ENCODE measurements at regions not wholly inside any gene's neighbourhood (a gene's known extent, or its start where the extent isn't known, plus 50 kb on each side); places are given as distances from the start of the nearest gene placed in this dataset.

DNA sequence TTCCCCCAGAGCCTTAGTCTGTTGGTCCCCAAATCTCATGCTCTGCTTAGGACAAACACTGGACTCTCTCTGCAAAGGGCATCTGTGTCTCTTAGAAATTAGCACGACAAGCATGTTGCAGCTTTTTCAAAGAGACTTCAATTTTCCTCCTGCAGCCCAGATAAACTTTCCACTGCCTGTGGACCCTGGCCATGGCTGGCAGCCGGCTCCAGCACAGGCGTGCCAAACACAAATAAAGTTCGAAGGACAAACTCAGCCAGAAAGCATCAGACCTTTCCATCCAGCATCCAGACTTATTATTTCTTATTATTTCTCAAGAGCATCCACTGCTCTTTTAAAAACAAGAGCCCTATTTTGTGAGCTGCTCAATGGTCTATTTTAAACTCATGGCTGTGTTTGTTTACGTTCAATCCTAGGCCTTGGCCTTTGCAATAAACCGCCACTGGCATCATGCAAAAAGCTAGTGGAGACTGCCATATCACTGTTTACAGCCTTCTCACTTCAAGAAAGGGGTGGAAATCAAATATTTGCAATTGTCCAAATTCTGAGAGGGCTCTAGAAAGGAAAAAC lies 300.8 kb downstream of the BCL11A start:
- no peak overlapping the region for H3K4me3 ChIP-seq (ENCODE audit: low read depth, low read length)
- Mint-ChIP-seq H3K9me3 (no peaks in the 10 kb centered on the region), H3K4me1 (no peaks in the 10 kb centered on the region), H3K27ac (no peak overlapping the region), H3K36me3 (no peaks in the 10 kb centered on the region), H3K4me3 (no peak overlapping the region), H3K27me3 (no peaks in the 10 kb centered on the region)
- no peaks in the 10 kb centered on the region for H3K9me3 ChIP-seq (ENCODE audit: control insufficient read depth in 2 of 2, low read length in 2 of 2)
- H3K27ac ChIP-seq (ENCODE audit: insufficient read depth, low read length, poor library complexity, severe bottlenecking): no peak overlapping the region
- ATAC-seq (ENCODE audit: low read depth in 2 of 2): no peak
- no peak for DNase-seq
- H3K4me1 ChIP-seq (ENCODE audit: control insufficient read depth, insufficient read depth, low read length, poor library complexity, severe bottlenecking): no peaks in the 10 kb centered on the region
- H3K27me3 ChIP-seq (ENCODE audit: control insufficient read depth, insufficient read depth, low read length): no peaks in the 10 kb centered on the region
- no peaks in the 10 kb centered on the region for H3K36me3 ChIP-seq (ENCODE audit: control insufficient read depth, insufficient read depth, low read length)

DNA sequence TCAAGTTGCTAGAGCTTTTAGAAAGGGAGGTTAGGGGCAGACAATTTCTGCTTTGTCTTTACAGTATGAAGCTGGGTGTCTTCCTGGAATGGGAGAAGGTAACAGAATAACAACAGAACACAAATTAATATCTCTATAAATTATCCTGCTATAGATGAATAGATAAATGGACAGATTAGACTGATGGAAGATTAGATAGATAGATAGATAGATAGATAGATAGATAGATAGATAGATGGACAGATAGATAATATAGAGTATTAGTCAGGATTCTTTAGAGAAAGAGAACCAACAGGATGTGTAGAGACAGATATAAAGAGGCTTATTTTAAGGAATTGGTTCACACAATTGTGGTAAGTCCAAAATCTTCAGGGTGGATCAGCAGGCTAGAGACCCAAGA lies 302.2 kb downstream of the BCL11A start:
- Mint-ChIP-seq H3K4me1 (no peaks in the 10 kb centered on the region), H3K36me3 (no peaks in the 10 kb centered on the region), H3K27me3 (no peaks in the 10 kb centered on the region), H3K4me3 (no peak overlapping the region), H3K9me3 (no peaks in the 10 kb centered on the region), H3K27ac (no peak overlapping the region)
- DNase-seq (no peak), ATAC-seq (ENCODE audit: low read depth in 2 of 2) (no peak)
- H3K27me3 ChIP-seq (ENCODE audit: control insufficient read depth, insufficient read depth, low read length): no peaks in the 10 kb centered on the region
- H3K4me3 ChIP-seq (ENCODE audit: low read depth, low read length): no peak overlapping the region
- no peak overlapping the region for H3K27ac ChIP-seq (ENCODE audit: insufficient read depth, low read length, poor library complexity, severe bottlenecking)
- H3K9me3 ChIP-seq (ENCODE audit: control insufficient read depth in 2 of 2, low read length in 2 of 2): no peaks in the 10 kb centered on the region
- H3K36me3 ChIP-seq (ENCODE audit: control insufficient read depth, insufficient read depth, low read length): no peaks in the 10 kb centered on the region
- no peaks in the 10 kb centered on the region for H3K4me1 ChIP-seq (ENCODE audit: control insufficient read depth, insufficient read depth, low read length, poor library complexity, severe bottlenecking)

DNA sequence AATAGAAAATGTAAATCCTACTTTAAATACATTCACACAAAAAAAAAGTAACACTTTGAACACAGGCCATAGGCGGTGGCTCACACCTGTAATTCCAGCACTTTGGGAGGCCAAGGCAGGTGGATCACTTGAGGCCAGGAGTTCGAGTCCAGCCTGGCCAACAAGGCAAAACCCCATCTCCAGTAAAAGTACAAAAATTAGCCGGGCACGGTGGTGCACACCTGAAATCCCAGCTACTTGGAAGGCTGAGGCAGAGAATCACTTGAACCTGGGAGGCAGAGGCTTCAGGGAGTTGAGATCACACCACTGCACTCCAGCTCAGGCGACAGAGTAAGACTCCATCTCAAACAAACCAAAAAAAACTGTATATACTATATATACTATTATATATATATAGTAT lies 303.6 kb downstream of the BCL11A start:
- H3K36me3 ChIP-seq (ENCODE audit: control insufficient read depth, insufficient read depth, low read length): no peaks in the 10 kb centered on the region
- no peaks in the 10 kb centered on the region for H3K36me3 Mint-ChIP-seq
- ATAC-seq (ENCODE audit: low read depth in 2 of 2): no peak
- no peaks in the 10 kb centered on the region for H3K9me3 ChIP-seq (ENCODE audit: control insufficient read depth in 2 of 2, low read length in 2 of 2)
- H3K4me3 Mint-ChIP-seq: no peak overlapping the region
- no peak overlapping the region for H3K4me3 ChIP-seq (ENCODE audit: low read depth, low read length)
- H3K27ac Mint-ChIP-seq: no peak overlapping the region
- peaks cover 0 to 2% (median 0%) of the 10 kb centered on the region in 7 donors for H3K9me3 Mint-ChIP-seq
- H3K4me1 Mint-ChIP-seq: no peaks in the 10 kb centered on the region
- DNase-seq: no peak
- H3K27me3 ChIP-seq (ENCODE audit: control insufficient read depth, insufficient read depth, low read length): no peaks in the 10 kb centered on the region
- no peak overlapping the region for H3K27ac ChIP-seq (ENCODE audit: insufficient read depth, low read length, poor library complexity, severe bottlenecking)
- H3K4me1 ChIP-seq (ENCODE audit: control insufficient read depth, insufficient read depth, low read length, poor library complexity, severe bottlenecking): no peaks in the 10 kb centered on the region
- no peaks in the 10 kb centered on the region for H3K27me3 Mint-ChIP-seq

DNA sequence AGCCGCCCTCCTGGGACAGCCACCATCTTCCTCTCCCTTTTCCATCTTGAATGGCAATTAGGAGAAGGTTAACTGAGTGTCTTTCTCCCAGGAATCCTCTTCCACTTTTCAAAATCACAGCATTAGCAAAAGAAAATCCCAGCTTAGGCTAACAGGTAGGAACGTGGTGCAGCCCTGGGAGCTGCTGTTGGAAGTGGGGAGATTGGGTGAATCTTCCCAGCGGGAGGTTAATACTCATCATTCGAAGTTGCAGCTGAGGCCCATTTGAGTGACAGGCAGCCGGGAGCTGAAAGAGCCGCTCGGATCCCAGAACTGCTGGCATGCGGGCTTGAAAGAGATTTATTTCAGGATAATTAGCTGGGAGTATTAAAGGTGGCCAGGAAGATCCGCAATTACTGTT lies 306.0 kb downstream of the BCL11A start:
- H3K4me1 ChIP-seq (ENCODE audit: control insufficient read depth, insufficient read depth, low read length, poor library complexity, severe bottlenecking): no peaks in the 10 kb centered on the region
- Mint-ChIP-seq H3K36me3 (no peaks in the 10 kb centered on the region), H3K27ac (no peak overlapping the region)

DNA sequence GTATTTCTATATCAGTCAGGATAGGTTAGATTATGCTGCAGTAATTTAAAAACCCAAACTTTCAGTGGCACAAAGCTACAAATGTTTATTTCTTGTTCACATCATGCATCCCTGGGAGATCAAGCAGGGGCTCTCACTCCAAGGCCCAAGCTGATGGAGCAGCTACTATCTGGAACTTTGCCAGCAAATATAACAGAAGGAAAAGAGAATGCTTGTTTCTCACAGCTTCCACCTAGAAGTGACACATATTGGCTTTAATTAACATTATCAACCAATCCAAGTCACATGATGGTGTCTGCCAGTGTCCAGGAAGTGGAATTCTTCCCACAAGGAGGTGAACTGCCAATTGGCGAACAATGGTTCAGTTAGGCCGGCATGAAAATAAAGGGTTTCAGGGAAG lies 306.9 kb downstream of the BCL11A start:
- Histone ChIP-seq H3K4me1 (ENCODE audit: control insufficient read depth, insufficient read depth, low read length, poor library complexity, severe bottlenecking) (no peaks in the 10 kb centered on the region), H3K4me3 (ENCODE audit: low read depth, low read length) (no peak overlapping the region), H3K9me3 (ENCODE audit: control insufficient read depth in 2 of 2, low read length in 2 of 2) (no peaks in the 10 kb centered on the region), H3K27me3 (ENCODE audit: control insufficient read depth, insufficient read depth, low read length) (no peaks in the 10 kb centered on the region), H3K27ac (ENCODE audit: insufficient read depth, low read length, poor library complexity, severe bottlenecking) (no peak overlapping the region), H3K36me3 (ENCODE audit: control insufficient read depth, insufficient read depth, low read length) (no peaks in the 10 kb centered on the region)
- H3K27me3 Mint-ChIP-seq: peaks cover 7% of the 10 kb centered on the region
- no peak overlapping the region for H3K27ac Mint-ChIP-seq
- no peak overlapping the region for H3K4me3 Mint-ChIP-seq
- peaks cover 0 to 8% (median 0%) of the 10 kb centered on the region in 7 donors for H3K9me3 Mint-ChIP-seq
- no peak for ATAC-seq (ENCODE audit: low read depth in 2 of 2)
- DNase-seq: no peak
- no peaks in the 10 kb centered on the region for H3K4me1 Mint-ChIP-seq
- H3K36me3 Mint-ChIP-seq: no peaks in the 10 kb centered on the region

More for the DNA sequence above, 306.0 kb downstream of the BCL11A start:
- H3K9me3 ChIP-seq (ENCODE audit: control insufficient read depth in 2 of 2, low read length in 2 of 2): no peaks in the 10 kb centered on the region
- H3K4me1 Mint-ChIP-seq: no peaks in the 10 kb centered on the region
- DNase-seq (no peak), ATAC-seq (ENCODE audit: low read depth in 2 of 2) (no peak)
- H3K27me3 ChIP-seq (ENCODE audit: control insufficient read depth, insufficient read depth, low read length): no peaks in the 10 kb centered on the region
- H3K9me3 Mint-ChIP-seq: peaks cover 0 to 4% (median 0%) of the 10 kb centered on the region in 7 donors
- H3K4me3 Mint-ChIP-seq: no peak overlapping the region
- H3K27ac ChIP-seq (ENCODE audit: insufficient read depth, low read length, poor library complexity, severe bottlenecking): no peak overlapping the region
- peaks cover 4% of the 10 kb centered on the region for H3K27me3 Mint-ChIP-seq
- no peaks in the 10 kb centered on the region for H3K36me3 ChIP-seq (ENCODE audit: control insufficient read depth, insufficient read depth, low read length)
- H3K4me3 ChIP-seq (ENCODE audit: low read depth, low read length): no peak overlapping the region

DNA sequence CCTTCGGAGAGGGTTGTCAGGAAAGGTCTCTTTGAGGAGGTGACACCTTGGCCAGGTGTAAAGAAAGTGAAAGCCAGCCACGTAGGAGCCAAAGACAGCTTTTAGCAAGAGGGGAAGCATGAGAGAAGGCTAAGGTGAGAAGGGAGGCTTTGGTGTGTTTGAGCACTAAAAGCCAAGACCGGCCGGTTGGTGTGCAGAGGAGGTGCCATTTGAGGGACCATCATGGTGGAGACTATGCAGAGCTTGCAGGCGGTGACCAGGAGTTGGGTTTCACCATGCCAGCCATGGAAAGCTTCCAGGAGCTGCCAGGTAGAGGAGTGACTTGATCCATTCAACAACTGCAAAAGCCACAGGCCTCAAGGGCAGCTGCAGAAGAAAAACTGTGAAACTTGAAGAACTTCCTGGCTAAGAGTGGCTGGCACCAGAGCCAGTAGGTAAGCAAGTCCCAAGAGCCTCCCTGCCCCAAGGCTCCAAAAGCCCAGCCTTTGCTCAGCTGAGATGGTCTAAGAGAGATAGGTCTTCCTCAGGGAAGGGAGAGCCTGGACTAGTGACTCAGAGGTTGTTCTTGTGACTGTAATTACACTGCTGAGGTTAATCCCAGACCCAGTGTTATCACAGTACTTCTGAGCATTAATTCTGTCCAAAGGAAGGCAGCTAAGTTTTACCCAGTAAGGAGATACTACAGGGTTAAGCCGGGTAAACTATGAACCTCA lies 319.0 kb downstream of the BCL11A start:
- DNase-seq (no peak), ATAC-seq (ENCODE audit: low read depth in 2 of 2) (no peak)
- H3K4me3 Mint-ChIP-seq: no peak overlapping the region
- H3K27me3 Mint-ChIP-seq: no peaks in the 10 kb centered on the region
- H3K9me3 Mint-ChIP-seq: peaks cover 0 to 23% (median 10%) of the 10 kb centered on the region in 7 donors
- Histone ChIP-seq H3K27ac (ENCODE audit: insufficient read depth, low read length, poor library complexity, severe bottlenecking) (no peak overlapping the region), H3K9me3 (ENCODE audit: control insufficient read depth in 2 of 2, low read length in 2 of 2) (peaks cover 0 to 4% of the 10 kb centered on the region in 2 experiments), H3K36me3 (ENCODE audit: control insufficient read depth, insufficient read depth, low read length) (no peaks in the 10 kb centered on the region), H3K4me3 (ENCODE audit: low read depth, low read length) (no peak overlapping the region), H3K27me3 (ENCODE audit: control insufficient read depth, insufficient read depth, low read length) (no peaks in the 10 kb centered on the region), H3K4me1 (ENCODE audit: control insufficient read depth, insufficient read depth, low read length, poor library complexity, severe bottlenecking) (no peaks in the 10 kb centered on the region)
- H3K36me3 Mint-ChIP-seq: no peaks in the 10 kb centered on the region
- H3K27ac Mint-ChIP-seq: no peak overlapping the region
- H3K4me1 Mint-ChIP-seq: no peaks in the 10 kb centered on the region

DNA sequence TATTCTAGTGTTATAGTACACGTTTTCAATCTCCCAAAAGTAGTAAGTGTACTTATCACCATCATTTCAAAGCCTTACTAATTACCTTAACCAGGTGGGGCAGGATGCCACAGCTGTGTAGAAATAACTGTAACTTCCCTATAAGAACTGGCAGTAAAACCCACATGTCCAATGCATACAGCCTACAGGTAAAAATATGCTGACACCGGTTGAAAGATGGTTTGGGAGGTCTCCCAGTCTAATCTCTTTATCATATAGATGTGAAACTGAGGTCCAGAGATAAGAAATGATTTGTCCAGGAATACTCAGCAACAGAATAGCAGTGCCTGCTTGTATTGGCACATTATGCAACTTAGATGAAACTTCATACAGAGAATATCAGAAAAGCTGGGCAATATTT lies 322.9 kb downstream of the BCL11A start:
- Histone ChIP-seq H3K27me3 (ENCODE audit: control insufficient read depth, insufficient read depth, low read length) (no peaks in the 10 kb centered on the region), H3K4me3 (ENCODE audit: low read depth, low read length) (no peak overlapping the region), H3K4me1 (ENCODE audit: control insufficient read depth, insufficient read depth, low read length, poor library complexity, severe bottlenecking) (no peaks in the 10 kb centered on the region), H3K9me3 (ENCODE audit: control insufficient read depth in 2 of 2, low read length in 2 of 2) (peaks cover 0 to 4% of the 10 kb centered on the region in 2 experiments), H3K36me3 (ENCODE audit: control insufficient read depth, insufficient read depth, low read length) (no peaks in the 10 kb centered on the region), H3K27ac (ENCODE audit: insufficient read depth, low read length, poor library complexity, severe bottlenecking) (no peak overlapping the region)
- H3K27ac Mint-ChIP-seq: no peak overlapping the region
- no peak overlapping the region for H3K4me3 Mint-ChIP-seq
- DNase-seq (no peak), ATAC-seq (ENCODE audit: low read depth in 2 of 2) (no peak)
- no peaks in the 10 kb centered on the region for H3K27me3 Mint-ChIP-seq
- H3K36me3 Mint-ChIP-seq: no peaks in the 10 kb centered on the region
- H3K9me3 Mint-ChIP-seq: peaks cover 0 to 22% (median 11%) of the 10 kb centered on the region in 7 donors
- H3K4me1 Mint-ChIP-seq: peaks cover 0 to 2% (median 0%) of the 10 kb centered on the region in 4 donors

DNA sequence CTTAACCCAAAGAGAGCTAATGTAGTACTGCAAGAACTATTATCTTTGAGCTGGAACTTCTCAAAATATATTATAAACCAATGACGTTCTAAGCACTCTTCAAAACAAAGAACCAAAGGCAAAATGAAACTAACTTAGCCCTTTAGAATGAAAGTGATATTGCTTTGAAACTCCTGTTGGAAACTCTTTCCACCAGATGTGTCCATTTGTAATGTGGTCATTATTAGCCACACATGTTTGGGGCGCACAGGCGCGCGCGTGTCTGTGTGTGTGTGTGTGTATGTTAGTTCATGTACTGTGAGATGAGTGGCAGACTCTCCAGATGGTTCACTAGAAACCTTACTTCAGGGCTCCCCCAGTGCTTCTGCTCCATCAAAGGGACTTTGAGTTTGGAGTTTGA lies 323.4 kb downstream of the BCL11A start:
- H3K36me3 ChIP-seq (ENCODE audit: control insufficient read depth, insufficient read depth, low read length): no peaks in the 10 kb centered on the region
- no peaks in the 10 kb centered on the region for H3K36me3 Mint-ChIP-seq
- H3K9me3 Mint-ChIP-seq: peaks cover 0 to 20% (median 11%) of the 10 kb centered on the region in 7 donors
- H3K9me3 ChIP-seq (ENCODE audit: control insufficient read depth in 2 of 2, low read length in 2 of 2): peaks cover 0 to 4% of the 10 kb centered on the region in 2 experiments
- no peaks in the 10 kb centered on the region for H3K4me1 ChIP-seq (ENCODE audit: control insufficient read depth, insufficient read depth, low read length, poor library complexity, severe bottlenecking)
- H3K27ac Mint-ChIP-seq: no peak overlapping the region
- ATAC-seq (ENCODE audit: low read depth in 2 of 2) (no peak), DNase-seq (no peak)
- no peak overlapping the region for H3K4me3 ChIP-seq (ENCODE audit: low read depth, low read length)
- no peak overlapping the region for H3K4me3 Mint-ChIP-seq
- H3K27ac ChIP-seq (ENCODE audit: insufficient read depth, low read length, poor library complexity, severe bottlenecking): no peak overlapping the region
- H3K27me3 Mint-ChIP-seq: no peaks in the 10 kb centered on the region
- H3K4me1 Mint-ChIP-seq: peaks cover 0 to 2% (median 0%) of the 10 kb centered on the region in 4 donors
- H3K27me3 ChIP-seq (ENCODE audit: control insufficient read depth, insufficient read depth, low read length): no peaks in the 10 kb centered on the region

Measured in CD4-positive, CD25-positive, alpha-beta regulatory T cell (primary cell).